Stimulated activated CD4-positive, alpha-beta T cell treated with anti-CD3 and anti-CD28 coated beads, Interleukin-1b, Interleukin-23, amount 100 ng/mL, for 48 hours (primary cell): ENCODE measurements at regions not wholly inside any gene's neighbourhood (a gene's known extent, or its start where the extent isn't known, plus 50 kb on each side); places are given as distances from the start of the nearest gene placed in this dataset.
"Not testable (repeated sequence)": the region's sequence is repeated elsewhere in the genome, so short reads cannot be mapped to it uniquely, and the experiment has no call there.

Experiments used
- DNase-seq: peaks from one replicate; pipeline ENCODE4 v3.0.0-alpha.2; 2020

DNA sequence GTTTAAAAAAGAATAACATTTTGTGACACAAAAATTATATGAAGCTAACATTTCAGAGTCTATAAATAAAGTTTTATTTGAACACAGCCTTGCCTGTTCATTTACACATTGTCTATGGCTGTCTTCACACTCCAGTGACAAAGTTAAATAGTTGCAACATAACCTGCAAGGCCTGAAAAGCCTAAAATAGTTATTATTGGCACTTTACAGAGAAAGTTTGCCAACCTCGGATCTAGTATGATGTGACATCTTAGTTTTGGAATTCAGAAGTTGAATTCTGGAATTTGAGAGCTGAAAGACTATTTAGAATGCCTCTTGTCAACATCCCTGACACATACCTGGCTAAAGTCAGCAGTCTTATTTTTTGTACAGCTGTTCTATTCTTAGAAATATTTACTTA is 68.3 kb downstream of the DYRK2 start:
- no peak for DNase-seq

DNA sequence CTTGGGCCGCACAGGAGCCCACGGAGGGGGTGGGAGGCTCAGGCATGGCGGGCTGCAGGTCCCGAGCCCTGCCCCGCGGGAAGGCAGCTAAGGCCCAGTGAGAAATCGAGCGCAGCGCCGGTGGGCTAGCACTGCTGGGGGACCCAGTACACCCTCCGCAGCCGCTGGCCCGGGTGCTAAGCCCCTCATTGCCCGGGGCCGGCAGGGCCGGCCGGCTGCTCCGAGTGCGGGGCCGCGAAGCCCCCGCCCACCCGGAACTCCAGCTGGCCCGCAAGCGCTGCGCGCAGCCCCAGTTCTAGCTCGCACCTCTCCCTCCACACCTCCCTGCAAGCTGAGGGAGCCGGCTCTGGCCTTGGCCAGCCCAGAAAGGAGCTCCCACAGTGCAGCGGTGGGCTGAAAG is 70.8 kb downstream of the DYRK2 start:
- not testable (repeated sequence) for DNase-seq

DNA sequence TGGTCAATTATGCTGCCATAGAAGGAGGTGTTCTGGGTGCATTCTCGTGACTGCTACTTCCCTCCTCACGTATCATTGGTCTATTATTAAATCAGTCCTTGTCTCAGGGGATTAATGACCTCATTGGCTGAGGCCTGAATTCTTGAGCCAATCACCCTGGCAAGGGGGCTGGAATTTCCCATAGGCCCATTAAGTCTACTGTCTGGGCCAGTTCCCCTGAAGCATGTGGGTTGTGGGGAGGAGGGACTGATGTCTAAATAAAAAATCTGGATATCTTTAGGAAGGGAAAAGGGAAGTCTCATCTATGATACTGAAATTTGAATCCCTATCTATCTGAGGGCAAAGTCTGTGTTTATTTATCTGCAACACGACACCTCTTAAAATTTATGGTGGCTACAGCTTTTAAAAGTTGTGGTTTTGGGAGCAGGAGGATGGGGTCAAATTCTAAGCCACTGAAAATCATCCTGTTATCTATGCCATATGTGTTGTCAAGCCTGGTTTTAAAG is 71.9 kb downstream of the DYRK2 start:
- DNase-seq: no peak

DNA sequence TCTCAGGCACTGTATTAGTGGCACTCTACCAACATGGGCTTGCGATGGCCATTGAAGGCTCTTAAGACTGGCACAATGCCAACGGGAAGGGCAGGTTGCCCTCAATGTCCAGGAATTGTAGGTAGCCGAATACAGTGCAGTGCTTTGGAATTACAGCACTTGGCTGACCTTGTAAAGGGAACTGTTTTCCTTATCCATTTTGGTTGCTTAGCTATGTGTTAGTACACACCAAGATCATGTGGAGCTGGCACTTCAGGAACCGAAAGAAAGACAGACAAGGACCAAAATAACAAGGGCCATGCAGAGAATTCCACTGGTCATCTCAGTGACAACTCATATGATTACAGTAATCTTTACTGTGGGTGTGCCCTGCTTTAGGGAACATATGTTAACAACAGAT is 72.7 kb downstream of the DYRK2 start:
- DNase-seq: no peak

DNA sequence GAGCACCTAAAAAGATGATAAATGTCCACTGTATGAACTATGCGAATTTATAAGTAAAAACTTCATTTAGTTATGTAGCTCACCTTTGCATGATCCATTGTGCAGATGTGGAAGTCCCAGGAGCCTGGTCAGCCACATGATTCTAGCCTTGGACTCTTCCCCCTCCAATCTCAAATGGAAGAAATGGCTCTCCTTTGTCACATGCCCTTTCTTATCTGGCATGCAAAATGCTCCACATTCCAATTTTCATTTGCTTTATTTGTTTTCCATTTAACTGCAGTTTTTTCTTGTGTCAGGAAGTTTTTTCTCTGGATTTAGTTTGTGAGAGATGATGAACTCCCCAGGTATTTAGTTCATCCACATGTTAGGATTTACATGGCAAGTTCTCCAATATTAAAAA is 73.8 kb downstream of the DYRK2 start:
- DNase-seq: no peak

DNA sequence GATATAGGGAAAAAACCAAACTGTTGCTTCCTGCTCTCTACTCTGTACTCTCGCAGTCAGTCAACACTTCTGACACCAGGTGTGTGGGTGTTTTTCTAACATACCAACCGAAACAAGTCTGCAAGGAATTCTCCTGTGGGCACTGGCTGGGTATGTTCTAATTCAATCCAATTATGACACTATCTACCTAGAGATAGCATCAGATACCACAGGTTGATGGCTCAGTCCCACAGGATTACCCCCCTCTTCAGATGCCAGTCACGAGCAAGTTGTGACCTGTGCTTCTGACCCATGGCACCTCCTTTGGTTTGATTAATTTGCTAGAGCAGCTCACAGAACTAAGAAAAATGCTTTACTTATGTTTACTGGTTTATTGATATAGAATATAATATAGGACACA is 78.3 kb downstream of the DYRK2 start:
- no peak for DNase-seq

DNA sequence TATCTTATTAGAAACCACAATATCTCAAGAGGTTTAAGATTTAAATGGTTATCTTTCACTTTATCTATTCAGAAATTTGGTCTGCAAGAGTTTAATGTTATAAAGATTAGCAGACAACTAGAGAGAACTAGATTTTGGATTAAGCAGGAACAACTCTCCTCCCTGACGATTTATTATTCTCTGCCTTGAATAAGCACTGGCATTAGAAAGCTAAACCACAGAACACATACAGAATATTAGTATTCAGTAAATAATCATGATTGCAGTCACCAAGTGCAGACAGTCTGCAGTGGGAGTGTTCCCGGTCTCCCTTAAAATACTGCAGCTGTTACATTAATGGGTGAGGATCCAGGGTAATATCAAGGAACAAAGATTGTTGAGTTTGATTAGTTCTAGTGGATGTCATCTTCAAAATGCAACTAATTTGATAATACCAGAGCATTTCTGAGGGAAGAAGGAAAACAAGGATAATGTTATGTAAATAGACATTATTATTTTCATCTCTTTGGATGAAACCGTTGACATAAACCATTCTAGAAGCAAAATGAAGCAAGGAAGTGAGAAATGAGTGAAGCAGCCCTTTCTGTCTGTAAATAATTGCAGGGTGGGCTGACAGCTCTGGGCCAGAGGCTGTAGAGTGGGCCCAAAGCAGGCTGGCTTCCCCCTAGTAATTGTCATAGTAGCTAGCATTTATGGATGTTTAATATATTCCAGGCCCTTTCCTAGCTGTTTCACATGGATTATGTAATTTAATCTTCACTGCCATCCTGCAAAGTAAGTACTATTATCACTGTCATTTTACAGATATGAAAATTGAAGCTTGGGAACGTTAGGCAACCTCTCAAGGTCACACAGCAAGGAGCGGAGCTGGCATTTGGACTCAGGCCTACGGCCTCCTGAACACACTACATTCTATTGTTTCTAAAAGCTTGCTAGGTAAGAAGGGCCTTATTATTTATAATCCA is 79.4 kb downstream of the DYRK2 start:
- no peak for DNase-seq

DNA sequence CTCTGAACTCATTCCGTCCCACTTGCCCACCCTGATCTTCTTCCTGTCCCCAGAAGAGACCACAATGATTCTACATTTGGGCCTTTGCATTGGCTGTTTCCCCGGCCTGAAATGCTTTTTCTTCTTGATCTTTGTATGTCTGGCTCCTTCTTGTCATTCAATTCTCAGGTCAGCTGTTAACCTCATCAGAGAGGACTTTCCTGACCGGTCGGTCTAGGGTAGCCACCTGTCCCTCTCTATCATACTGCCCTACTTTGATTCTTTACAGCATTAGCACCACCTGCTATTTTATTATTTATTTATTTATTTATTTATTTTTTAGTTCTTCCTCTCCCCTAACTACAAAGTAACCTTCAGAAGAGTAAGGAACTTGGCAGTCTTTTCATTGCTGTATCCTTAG is 84.3 kb downstream of the DYRK2 start:
- no peak for DNase-seq

DNA sequence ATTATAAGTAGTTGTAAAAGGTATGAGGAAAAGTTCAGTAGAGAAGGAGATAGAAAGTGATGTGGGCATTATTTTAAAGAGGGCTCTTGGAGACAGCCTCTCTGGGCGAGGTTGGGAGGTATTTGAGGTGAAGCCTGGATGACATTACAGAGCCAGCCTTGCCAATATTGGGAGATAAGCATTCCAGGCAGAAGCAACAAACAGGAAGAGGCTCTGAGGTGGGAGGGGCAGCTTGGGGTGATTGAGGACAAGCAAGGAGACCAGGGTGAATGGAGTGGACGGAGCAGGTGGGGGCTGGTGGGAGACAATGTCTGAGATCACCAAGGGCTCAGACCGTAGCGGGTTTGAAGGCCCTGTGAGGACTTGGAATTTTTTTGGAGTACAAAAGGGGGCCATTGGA is 87.3 kb downstream of the DYRK2 start:
- no peak for DNase-seq

DNA sequence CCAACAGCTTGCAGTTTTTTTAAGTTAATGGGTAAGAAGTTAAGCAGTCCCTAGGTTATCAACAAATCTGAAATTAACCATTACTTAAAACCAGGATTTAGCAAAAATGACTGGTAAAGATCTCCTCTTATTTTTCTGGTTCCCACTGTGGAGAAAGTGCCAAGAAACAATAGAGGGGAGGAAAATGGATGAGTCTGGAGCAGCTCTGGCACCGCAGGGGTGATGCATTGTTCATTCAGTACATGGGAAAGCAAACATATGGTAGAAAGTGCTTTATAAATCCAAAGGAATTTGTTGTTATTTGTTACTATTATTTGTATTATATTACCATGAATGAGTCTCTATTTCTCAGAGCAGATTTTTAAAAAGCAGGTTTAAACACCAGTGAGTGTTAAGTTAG is 92.2 kb downstream of the DYRK2 start:
- no peak for DNase-seq

DNA sequence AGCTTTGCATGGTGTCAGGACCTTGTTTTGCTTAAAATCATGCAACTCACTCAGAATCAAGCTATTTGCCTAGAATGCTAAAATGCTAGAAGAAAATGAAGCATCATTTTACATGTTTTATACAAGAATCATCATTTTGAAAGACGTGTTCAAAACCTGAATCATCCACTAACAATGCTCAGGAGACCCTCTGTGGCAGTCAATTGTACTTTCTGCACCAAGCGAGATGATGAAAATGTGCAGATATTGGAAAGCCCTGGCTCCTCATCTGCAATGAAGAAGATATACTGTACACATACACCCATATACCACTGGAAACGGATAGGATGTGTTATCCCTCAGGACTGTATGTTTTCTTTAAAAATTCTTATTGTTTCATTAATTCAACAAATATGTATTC is 92.7 kb downstream of the DYRK2 start:
- DNase-seq: no peak

DNA sequence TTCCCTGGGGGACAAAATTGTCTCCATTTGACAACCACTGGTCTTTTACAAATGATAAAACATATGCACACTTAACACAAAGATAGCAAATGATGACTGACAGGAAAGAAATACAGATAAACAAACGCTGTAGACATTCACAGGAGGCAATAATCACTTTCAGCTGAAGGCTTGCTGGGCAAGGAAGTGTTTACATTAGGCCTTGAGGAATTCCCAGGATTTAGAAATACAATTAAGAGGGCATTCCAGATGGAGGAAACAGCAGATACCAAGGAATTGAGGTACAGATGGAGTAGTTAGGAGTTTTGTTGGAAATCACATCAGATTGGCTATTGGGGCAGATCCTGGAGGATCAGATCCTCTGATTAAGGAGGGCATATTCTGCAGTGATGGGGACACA is 93.9 kb downstream of the DYRK2 start:
- DNase-seq: no peak

DNA sequence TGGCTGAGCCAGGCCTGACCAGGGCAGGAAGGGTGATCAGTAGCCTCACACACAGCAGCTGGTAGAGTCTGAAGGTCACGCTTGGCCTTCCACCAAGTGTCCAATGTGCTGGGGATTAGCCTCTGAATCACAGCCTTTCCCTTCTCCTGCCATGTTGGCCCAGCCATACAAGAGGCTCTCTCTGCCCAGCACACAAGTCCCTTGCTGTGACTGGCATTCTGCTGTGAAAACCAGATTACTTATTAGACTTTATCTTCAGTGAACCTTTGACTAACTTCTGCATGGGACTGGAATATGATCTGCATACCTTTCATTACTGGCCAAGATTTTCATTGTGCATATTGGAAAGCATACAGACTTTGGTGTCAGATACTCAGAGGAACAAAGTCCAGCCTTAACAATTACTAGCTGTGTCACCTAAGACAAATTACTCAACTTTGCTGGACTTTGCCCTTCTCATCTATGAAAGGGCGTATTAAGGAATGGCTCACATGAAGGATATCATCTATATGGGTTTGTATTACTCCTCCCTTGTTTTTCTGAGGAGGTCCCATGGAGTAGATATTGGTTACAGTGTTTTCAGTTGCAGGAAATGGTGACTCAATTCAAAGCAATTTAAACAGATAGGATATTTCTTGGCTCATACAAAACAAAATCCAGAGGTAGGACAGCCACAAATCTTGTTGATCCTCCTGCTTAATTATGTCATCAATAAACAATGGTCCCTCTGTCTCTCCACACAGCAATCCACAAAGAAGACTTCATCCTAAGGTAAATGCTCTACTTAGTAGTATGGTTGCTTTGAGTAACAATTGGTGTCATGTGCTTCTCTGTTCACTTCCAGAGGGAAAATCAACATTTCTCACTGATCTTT is 99.6 kb downstream of the DYRK2 start:
- no peak for DNase-seq

DNA sequence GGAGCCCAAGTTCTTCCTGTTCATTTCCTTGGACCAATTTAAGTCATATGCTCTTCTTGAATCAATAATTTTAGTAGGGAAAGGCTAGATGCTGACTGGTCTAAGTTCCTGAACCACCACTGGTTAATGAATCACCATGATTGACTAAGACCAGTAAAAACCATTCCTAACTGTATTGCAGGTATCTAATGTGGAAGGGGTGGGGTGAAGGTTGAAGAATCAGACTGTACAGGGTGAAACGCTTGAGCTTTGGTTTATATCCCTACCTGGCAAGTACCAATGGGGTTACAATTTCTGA is 100.1 kb downstream of the DYRK2 start:
- no peak for DNase-seq

DNA sequence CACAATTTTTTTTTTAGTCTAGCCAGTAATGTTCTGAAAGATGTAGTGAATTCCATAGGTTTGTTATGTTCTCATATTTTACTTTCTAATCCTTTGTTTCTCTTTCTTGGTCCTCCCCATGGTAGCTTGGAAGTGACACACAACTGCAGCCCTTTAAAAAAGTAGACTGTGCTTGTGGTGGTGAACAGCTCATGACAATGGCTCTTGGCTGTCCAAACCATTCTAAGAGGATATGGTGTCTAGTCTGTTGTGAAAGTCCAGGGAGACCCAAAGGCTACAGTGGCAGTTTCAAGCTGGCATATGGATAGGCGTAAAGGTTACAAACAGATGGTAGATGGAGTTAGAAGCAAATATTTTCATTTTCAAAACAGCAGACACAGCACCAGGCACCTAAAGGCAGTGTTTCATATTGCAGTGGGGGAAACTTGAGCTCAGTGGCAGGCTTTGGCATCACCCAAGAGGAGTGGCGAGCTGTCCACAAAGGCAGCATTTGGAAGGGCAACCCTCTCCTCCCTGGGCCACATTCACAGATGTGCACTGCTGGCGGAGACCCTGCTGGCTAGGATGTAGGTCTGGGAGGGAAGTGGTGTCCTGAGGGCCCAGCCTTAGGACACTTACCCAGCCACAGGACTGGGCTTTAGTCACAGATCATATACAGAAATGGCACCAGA is 102.1 kb downstream of the DYRK2 start:
- DNase-seq: no peak

DNA sequence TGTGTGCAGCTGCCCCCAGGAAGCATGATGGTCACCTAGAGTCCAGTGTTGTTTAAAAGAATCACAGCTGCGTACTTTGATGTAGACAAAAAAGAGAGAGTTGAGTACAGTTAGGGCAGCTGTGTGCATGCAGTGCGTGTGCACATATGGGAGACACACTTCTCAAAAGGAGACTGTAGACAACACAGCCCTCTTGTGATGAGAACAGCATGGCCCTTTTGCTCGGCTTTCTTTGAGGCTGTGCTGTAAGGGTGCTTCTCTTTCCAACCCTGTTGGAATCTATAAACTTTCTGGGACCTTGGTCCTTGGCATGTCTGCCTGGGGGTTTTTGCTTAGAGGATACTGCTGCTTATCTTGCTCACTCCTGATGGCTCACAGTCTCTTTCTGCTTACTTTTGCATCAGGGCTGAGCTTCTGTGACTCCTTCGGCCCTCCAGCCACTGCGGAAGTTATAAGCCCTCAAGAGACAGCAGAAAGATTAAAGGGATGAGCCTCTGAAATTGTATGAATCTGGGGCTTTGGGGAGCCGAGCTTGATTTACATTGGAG is 102.9 kb downstream of the DYRK2 start:
- DNase-seq: no peak

DNA sequence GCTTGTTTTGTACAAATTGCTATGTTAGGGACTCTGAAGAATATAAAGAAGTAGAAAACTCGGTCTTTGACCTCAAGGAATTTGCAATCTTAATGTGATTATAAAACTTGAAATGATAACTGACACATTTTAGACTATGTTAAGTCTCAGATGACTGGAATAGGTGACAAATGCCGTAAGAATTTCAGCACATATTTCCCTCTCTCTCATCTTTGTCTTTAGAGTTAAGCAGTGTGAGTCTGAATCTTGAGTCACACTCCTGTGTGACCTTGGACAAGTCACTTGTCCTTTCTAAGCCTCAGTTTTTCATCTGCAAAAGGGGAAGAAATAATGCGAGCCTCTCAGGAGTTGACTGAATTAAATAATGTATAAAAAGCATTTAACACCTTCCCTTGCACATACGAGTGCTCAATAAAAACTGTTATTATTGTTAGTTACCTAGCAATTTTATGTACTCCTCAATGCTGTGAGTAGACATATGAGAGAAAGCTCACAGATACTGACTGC is 103.7 kb downstream of the DYRK2 start:
- no peak for DNase-seq

DNA sequence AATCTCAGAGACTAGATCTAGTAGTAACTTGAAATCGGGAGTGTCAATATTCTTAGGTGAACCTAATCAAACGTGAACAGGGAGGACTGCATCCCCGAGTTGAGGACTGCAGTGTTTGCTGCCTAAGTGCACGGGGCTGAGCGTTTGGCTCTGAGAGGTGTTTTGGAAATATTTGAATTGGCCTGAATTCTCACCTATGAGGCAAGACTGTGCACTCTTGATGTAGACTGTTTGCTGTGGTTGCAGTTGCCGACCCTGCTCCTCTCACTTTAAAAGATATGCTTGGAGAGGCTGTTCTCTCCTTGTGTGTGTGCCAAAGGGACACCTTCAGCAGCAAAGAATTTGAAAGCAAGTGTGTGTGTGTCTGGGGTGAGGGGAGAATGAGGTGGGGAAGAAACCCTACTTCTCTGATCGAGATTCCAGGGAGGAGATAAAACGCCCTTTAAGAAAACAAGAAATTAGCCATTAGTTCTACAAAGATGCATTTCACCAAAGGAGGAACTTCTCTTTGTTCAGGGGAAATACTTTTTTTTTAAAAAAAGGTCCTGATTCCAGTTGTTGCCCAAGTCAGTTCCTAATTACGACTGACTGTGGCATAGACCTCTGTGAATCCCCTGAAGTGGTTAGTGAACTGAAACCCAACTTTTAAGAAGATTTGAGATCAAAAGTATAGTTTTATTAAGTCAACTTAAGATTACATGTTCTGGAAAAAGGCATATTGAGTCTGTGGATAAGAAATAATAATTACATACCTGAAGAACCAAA is 106.6 kb downstream of the DYRK2 start:
- no peak for DNase-seq

DNA sequence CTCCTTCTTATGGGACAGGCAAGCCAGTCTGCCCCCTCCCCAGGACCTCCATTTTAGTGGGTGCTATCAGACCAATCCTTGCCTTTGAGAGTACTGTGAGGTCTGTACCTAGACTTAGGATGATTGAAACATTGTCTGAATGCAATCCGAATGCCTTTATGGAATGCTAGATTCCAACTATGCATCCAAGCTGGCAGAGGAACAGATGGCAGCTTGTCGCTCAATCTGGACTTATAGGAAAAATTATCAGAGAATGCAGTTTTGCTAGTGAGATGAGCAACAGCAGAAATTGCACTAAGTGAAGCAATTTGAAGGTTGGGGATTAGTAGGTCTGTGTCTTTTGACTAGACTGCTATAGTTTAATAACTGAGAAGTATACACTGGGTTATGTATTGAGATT is 109.1 kb downstream of the DYRK2 start:
- no peak for DNase-seq

DNA sequence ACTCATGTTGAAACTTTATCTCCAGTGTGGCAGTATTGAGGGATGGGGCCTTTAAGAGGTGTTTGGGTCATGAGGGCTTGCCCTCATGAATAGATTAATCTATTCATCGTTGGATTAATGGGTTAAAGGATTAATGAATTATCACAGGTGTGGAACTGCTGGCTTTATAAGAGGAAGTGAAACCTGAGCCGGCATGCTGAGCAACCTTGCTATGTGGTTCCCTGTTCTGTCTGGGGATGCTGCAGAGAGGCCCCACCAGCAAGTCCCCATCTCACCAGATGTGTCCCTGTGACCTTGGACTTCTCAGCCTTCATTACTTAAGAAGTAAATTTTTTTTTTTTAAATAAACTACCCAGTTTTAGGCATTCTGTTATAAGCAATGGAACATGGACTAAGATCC is 109.6 kb downstream of the DYRK2 start:
- DNase-seq: no peak

DNA sequence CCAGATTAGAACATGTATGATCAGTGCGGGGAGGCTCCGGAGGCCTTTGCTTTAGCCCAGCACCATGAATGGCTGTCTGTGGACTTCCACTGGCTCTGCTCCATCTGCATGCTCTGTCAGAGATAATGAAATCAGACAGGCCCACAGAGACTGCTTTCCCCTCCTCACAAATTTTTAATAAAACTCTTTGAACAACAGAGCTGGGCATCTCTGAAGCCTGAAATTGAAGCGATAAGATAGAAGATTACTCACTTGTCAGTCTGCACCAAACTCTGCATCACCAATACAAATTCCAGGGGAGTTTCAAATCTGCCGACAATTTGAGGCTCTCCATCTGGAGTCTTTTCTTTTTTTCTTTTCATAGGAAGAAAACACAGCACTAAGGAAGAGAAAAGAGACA is 110.0 kb downstream of the DYRK2 start:
- DNase-seq: no peak

DNA sequence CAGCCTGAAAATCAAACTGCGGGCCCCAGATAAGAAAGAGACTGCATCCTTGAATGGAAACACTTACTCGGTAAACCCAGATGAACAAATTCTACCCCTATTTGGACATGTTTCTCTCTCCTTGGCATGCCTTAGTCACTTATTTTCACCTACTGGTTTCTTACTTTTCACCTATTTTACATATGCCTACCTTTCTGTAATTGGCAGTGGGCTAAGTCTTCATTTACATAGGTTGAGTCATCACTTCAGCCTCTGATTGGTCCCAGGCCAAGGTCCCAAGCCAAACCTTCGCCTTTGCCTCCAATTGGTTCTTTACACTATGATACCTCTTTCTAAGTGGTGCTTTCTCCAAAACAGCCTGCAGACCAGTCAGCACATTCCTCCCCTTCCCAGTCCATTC is 111.3 kb downstream of the DYRK2 start:
- DNase-seq: peak; percentile 55
